ENCODE measurements at regions not wholly inside any gene's neighbourhood (a gene's known extent, or its start where the extent isn't known, plus 50 kb on each side); places are given as distances from the start of the nearest gene placed in this dataset.

DNA sequence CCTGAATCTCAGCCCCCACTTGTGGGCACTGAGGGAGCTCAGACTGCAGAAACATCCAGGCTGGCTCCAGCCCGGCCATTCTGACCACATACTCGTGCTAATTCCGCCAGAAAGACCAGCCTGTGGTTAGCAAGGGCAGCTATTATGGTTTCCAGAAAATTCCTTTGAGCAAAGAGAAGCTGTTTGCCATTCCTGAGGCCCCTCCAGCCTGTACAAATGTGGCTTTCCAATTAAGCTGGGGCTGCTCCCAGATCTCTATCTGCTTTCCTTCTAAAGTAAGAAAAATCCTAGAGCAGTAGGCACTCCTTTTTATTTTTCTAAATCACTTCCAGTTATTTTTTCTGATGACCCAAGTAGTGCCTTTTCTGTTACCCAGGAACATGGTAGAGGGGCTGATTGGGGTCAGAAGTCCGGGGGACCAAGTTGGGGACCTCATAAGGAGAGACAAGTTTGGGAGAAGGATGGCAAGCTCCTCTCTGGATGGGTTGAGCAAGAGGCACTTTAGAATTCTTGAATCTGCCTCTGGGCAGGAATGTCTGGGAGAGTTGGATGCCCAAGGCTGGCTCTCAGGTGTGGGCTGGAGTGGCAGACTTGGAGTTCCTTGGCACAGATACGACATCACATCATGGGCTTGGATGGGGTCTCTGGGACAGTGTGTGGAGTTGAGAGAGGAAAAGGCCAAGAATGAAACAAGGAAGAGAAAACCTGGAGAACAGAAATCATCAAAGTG, 83.3 kb upstream of the TNRC6C start:
- Histone ChIP-seq H3K4me3 (ENCODE audit: low read length in 2 of 2) (no peak overlapping the region), H2BK120ac (ENCODE audit: low read depth, low read length) (no peak overlapping the region), H2BK12ac (ENCODE audit: low read length) (peak overlapping the region; percentile 35), H3K4me1 (ENCODE audit: control insufficient read depth in 2 of 2, insufficient read depth in 1 of 2, low read depth in 1 of 2, low read length in 2 of 2) (peaks cover 0 to 7% of the 10 kb centered on the region in 2 donors), H3K9ac (ENCODE audit: low read depth, low read length, poor library complexity) (no peak overlapping the region), H2BK5ac (ENCODE audit: low read length) (no peak overlapping the region), H4K91ac (ENCODE audit: low read depth, low read length, poor library complexity) (no peak overlapping the region), H3K27ac (replicated peaks; ENCODE audit: low read length) (no peak overlapping the region), H3K14ac (ENCODE audit: low read length) (no peak overlapping the region), H3K36me3 (replicated peaks in 1 of 2; ENCODE audit: control insufficient read depth in 2 of 2, insufficient read depth in 2 of 2, low read length in 2 of 2) (peaks cover 0 to 2% of the 10 kb centered on the region in 2 donors), H2AK5ac (ENCODE audit: low read depth, low read length) (peak overlapping the region; percentile 20), H2AFZ (ENCODE audit: low read length) (no peak overlapping the region), H3K4me2 (ENCODE audit: insufficient read depth, low read length, poor library complexity, severe bottlenecking) (no peak overlapping the region), H4K8ac (ENCODE audit: low read depth, low read length) (no peak overlapping the region), H3K79me1 (ENCODE audit: low read depth, low read length) (no peaks in the 10 kb centered on the region), H3K4ac (ENCODE audit: low read length) (no peak overlapping the region), H3K23ac (ENCODE audit: low read depth, low read length, poor library complexity) (no peak overlapping the region), H2BK15ac (ENCODE audit: low read length) (no peak overlapping the region), H3K9me3 (replicated peaks in 1 of 2; ENCODE audit: control insufficient read depth in 2 of 2, insufficient read depth in 1 of 2, low read depth in 1 of 2, low read length in 2 of 2) (peaks cover 0 to 4% of the 10 kb centered on the region in 2 donors), H3K27me3 (ENCODE audit: control insufficient read depth in 3 of 3, insufficient read depth in 3 of 3, low read depth in 1 of 3, low read length in 3 of 3) (peaks cover 0 to 21% (median 0%) of the 10 kb centered on the region in 3 experiments), H3K18ac (ENCODE audit: low read length) (peak overlapping the region; percentile 67)
- no peak for DNase-seq (ENCODE audit: low spot score)
- no CpG with 5 or more reads among the region's 5 CpGs for WGBS, 2 donors (ENCODE audit: extremely low coverage in 2 of 2, insufficient read length in 2 of 2, insufficient replicate concordance in 1 of 2)

GRCh38 chr17:77875881-77876509, 82.5 kb upstream of the TNRC6C start:
- Histone ChIP-seq H2BK12ac (ENCODE audit: low read length) (no peak overlapping the region), H2BK5ac (ENCODE audit: low read length) (no peak overlapping the region), H3K18ac (ENCODE audit: low read length) (no peak overlapping the region), H3K9me3 (replicated peaks in 1 of 2; ENCODE audit: control insufficient read depth in 2 of 2, insufficient read depth in 1 of 2, low read depth in 1 of 2, low read length in 2 of 2) (peaks cover 0 to 4% of the 10 kb centered on the region in 2 donors), H3K4me1 (ENCODE audit: control insufficient read depth in 2 of 2, insufficient read depth in 1 of 2, low read depth in 1 of 2, low read length in 2 of 2) (peaks cover 0 to 7% of the 10 kb centered on the region in 2 donors), H3K79me1 (ENCODE audit: low read depth, low read length) (no peaks in the 10 kb centered on the region), H4K8ac (ENCODE audit: low read depth, low read length) (no peak overlapping the region), H3K9ac (ENCODE audit: low read depth, low read length, poor library complexity) (no peak overlapping the region), H3K4ac (ENCODE audit: low read length) (no peak overlapping the region), H4K91ac (ENCODE audit: low read depth, low read length, poor library complexity) (no peak overlapping the region), H3K27me3 (ENCODE audit: control insufficient read depth in 3 of 3, insufficient read depth in 3 of 3, low read depth in 1 of 3, low read length in 3 of 3) (peaks cover 0 to 23% (median 0%) of the 10 kb centered on the region in 3 experiments), H2AK5ac (ENCODE audit: low read depth, low read length) (no peak overlapping the region), H3K14ac (ENCODE audit: low read length) (no peak overlapping the region), H3K4me2 (ENCODE audit: insufficient read depth, low read length, poor library complexity, severe bottlenecking) (no peak overlapping the region), H2BK15ac (ENCODE audit: low read length) (no peak overlapping the region), H3K4me3 (ENCODE audit: low read length in 2 of 2) (no peak overlapping the region), H2BK120ac (ENCODE audit: low read depth, low read length) (no peak overlapping the region), H3K23ac (ENCODE audit: low read depth, low read length, poor library complexity) (no peak overlapping the region), H3K36me3 (replicated peaks in 1 of 2; ENCODE audit: control insufficient read depth in 2 of 2, insufficient read depth in 2 of 2, low read length in 2 of 2) (peaks cover 0 to 2% of the 10 kb centered on the region in 2 donors), H2AFZ (ENCODE audit: low read length) (no peak overlapping the region), H3K27ac (replicated peaks; ENCODE audit: low read length) (no peak overlapping the region)
- WGBS, 2 donors (ENCODE audit: extremely low coverage in 2 of 2, insufficient read length in 2 of 2, insufficient replicate concordance in 1 of 2), result no CpG with 5 or more reads among the region's 2 CpGs
- no peak for DNase-seq (ENCODE audit: low spot score)

DNA sequence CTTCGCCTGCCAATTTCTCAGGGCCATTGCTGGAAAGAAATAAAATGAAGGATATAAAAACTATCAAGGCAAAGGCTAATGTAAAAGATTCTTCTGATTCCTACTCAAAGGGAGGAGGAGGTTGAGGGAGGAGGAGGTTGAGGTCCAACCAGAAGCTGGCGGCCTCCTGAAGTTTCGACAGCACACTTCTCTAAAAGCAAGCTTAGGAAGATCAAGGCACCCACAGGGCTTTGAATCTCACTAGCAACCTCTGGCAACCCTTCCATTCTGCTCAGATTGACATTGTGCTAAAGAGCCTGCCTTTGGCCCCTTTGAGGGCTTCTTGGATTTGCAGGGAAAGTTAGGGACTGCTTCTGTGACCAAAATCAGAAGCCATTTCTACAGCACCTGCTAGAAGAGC, 81.5 kb upstream of the TNRC6C start:
- H3K4me3 ChIP-seq (ENCODE audit: low read length in 2 of 2), result no peak overlapping the region
- H3K14ac ChIP-seq (ENCODE audit: low read length), result no peak overlapping the region
- H3K18ac ChIP-seq (ENCODE audit: low read length), result no peak overlapping the region
- H4K91ac ChIP-seq (ENCODE audit: low read depth, low read length, poor library complexity), result no peak overlapping the region
- H2BK120ac ChIP-seq (ENCODE audit: low read depth, low read length), result no peak overlapping the region
- no peak overlapping the region for H3K4ac ChIP-seq (ENCODE audit: low read length)
- peaks cover 10 to 16% of the 10 kb centered on the region in 2 donors for H3K4me1 ChIP-seq (ENCODE audit: control insufficient read depth in 2 of 2, insufficient read depth in 1 of 2, low read depth in 1 of 2, low read length in 2 of 2)
- H2BK5ac ChIP-seq (ENCODE audit: low read length), result no peak overlapping the region
- no peak overlapping the region for H3K4me2 ChIP-seq (ENCODE audit: insufficient read depth, low read length, poor library complexity, severe bottlenecking)
- no peak overlapping the region for H3K9ac ChIP-seq (ENCODE audit: low read depth, low read length, poor library complexity)
- no peak overlapping the region for H2AFZ ChIP-seq (ENCODE audit: low read length)
- no peaks in the 10 kb centered on the region for H3K79me1 ChIP-seq (ENCODE audit: low read depth, low read length)
- DNase-seq (ENCODE audit: low spot score), result no peak
- H3K27me3 ChIP-seq (ENCODE audit: control insufficient read depth in 3 of 3, insufficient read depth in 3 of 3, low read depth in 1 of 3, low read length in 3 of 3), result peaks cover 0 to 21% (median 0%) of the 10 kb centered on the region in 3 experiments
- H2BK12ac ChIP-seq (ENCODE audit: low read length), result no peak overlapping the region
- no peak overlapping the region for H2BK15ac ChIP-seq (ENCODE audit: low read length)
- H3K23ac ChIP-seq (ENCODE audit: low read depth, low read length, poor library complexity), result no peak overlapping the region
- no peak overlapping the region for H3K27ac ChIP-seq (replicated peaks; ENCODE audit: low read length)
- H2AK5ac ChIP-seq (ENCODE audit: low read depth, low read length), result no peak overlapping the region
- H3K9me3 ChIP-seq (replicated peaks in 1 of 2; ENCODE audit: control insufficient read depth in 2 of 2, insufficient read depth in 1 of 2, low read depth in 1 of 2, low read length in 2 of 2), result peaks cover 0 to 4% of the 10 kb centered on the region in 2 donors
- H4K8ac ChIP-seq (ENCODE audit: low read depth, low read length), result no peak overlapping the region
- no CpG with 5 or more reads among the region's 3 CpGs for WGBS, 2 donors (ENCODE audit: extremely low coverage in 2 of 2, insufficient read length in 2 of 2, insufficient replicate concordance in 1 of 2)
- H3K36me3 ChIP-seq (replicated peaks in 1 of 2; ENCODE audit: control insufficient read depth in 2 of 2, insufficient read depth in 2 of 2, low read length in 2 of 2), result peaks cover 0 to 2% of the 10 kb centered on the region in 2 donors

DNA sequence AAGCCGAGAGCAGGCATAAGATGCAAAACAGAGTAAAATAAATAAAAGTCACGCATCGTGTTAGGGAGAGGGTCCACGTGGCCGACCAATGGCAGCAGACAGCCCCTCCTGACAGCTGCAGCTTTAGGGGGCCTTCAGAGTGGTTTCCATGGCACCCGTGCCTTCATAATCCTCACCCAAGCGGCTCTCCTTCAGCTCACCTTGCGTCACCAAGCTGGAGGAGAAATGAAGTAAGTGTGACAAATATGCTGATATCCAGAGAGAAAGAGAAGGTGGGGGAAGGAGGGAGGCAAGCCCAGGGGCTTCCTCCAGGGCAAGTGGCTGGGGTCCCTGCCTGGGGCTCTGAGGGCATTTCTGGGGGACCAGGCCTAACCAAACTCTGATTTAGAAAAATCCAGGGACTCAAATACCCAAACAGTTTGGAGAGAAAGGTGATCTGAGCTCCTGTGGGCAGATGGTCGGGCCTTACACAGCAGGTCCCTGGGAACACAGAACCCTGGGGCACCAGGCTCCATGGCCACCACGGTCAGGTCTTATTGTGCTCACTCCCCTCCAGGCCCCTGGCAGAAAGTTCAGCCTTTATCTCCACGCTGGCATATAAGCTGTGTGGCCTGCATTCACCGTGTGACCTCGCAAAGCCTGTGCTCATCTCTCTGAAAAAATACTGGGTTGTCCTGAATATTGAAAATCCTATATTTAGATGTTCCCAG, 80.7 kb upstream of the TNRC6C start:
- H2BK12ac ChIP-seq (ENCODE audit: low read length), result no peak overlapping the region
- H2BK120ac ChIP-seq (ENCODE audit: low read depth, low read length), result no peak overlapping the region
- no peak overlapping the region for H3K4me2 ChIP-seq (ENCODE audit: insufficient read depth, low read length, poor library complexity, severe bottlenecking)
- H3K18ac ChIP-seq (ENCODE audit: low read length), result peak overlapping the region; percentile 39
- no peak overlapping the region for H3K4ac ChIP-seq (ENCODE audit: low read length)
- DNase-seq (ENCODE audit: low spot score), result no peak
- H3K9ac ChIP-seq (ENCODE audit: low read depth, low read length, poor library complexity), result no peak overlapping the region
- H3K79me1 ChIP-seq (ENCODE audit: low read depth, low read length), result no peaks in the 10 kb centered on the region
- no peak overlapping the region for H2BK15ac ChIP-seq (ENCODE audit: low read length)
- no peak overlapping the region for H4K91ac ChIP-seq (ENCODE audit: low read depth, low read length, poor library complexity)
- H2AFZ ChIP-seq (ENCODE audit: low read length), result no peak overlapping the region
- H3K4me3 ChIP-seq (ENCODE audit: low read length in 2 of 2), result no peak overlapping the region
- peaks cover 0 to 4% of the 10 kb centered on the region in 2 donors for H3K9me3 ChIP-seq (replicated peaks in 1 of 2; ENCODE audit: control insufficient read depth in 2 of 2, insufficient read depth in 1 of 2, low read depth in 1 of 2, low read length in 2 of 2)
- no peak overlapping the region for H3K23ac ChIP-seq (ENCODE audit: low read depth, low read length, poor library complexity)
- no peak overlapping the region for H2AK5ac ChIP-seq (ENCODE audit: low read depth, low read length)
- no peak overlapping the region for H4K8ac ChIP-seq (ENCODE audit: low read depth, low read length)
- peaks cover 0 to 21% (median 0%) of the 10 kb centered on the region in 3 experiments for H3K27me3 ChIP-seq (ENCODE audit: control insufficient read depth in 3 of 3, insufficient read depth in 3 of 3, low read depth in 1 of 3, low read length in 3 of 3)
- H3K36me3 ChIP-seq (replicated peaks in 1 of 2; ENCODE audit: control insufficient read depth in 2 of 2, insufficient read depth in 2 of 2, low read length in 2 of 2), result peaks cover 0 to 2% of the 10 kb centered on the region in 2 donors
- H3K14ac ChIP-seq (ENCODE audit: low read length), result no peak overlapping the region
- WGBS, 2 donors (ENCODE audit: extremely low coverage in 2 of 2, insufficient read length in 2 of 2, insufficient replicate concordance in 1 of 2), result no CpG with 5 or more reads among the region's 13 CpGs
- H2BK5ac ChIP-seq (ENCODE audit: low read length), result no peak overlapping the region
- peaks cover 14 to 19% of the 10 kb centered on the region in 2 donors for H3K4me1 ChIP-seq (ENCODE audit: control insufficient read depth in 2 of 2, insufficient read depth in 1 of 2, low read depth in 1 of 2, low read length in 2 of 2)
- no peak overlapping the region for H3K27ac ChIP-seq (replicated peaks; ENCODE audit: low read length)
